ENCODE measurements at regions not wholly inside any gene's neighbourhood (a gene's known extent, or its start where the extent isn't known, plus 50 kb on each side); places are given as distances from the start of the nearest gene placed in this dataset.
"Not testable (repeated sequence)": the region's sequence is repeated elsewhere in the genome, so short reads cannot be mapped to it uniquely, and the experiment has no call there.

- intact Hi-C loops (cut with DNase I, micrococcal nuclease), result no loop called here
- no peaks in the 10 kb centered on the region for H3K9me3 ChIP-seq
- ATAC-seq, result no peak
Observed at GRCh38 chr22:25478528-25478927, 85.9 kb upstream of the GRK3 start.

GRCh38 chr22:25480868-25481267 is 83.6 kb upstream of the GRK3 start:
- ATAC-seq; H3K4me3 ChIP-seq; intact Hi-C loops (cut with DNase I, micrococcal nuclease); H3K4me1 ChIP-seq (ENCODE audit: low read depth); H3K36me3 ChIP-seq (ENCODE audit: low read depth); DNase-seq; H3K9me3 ChIP-seq: not testable (repeated sequence)

More at GRCh38 chr22:25478528-25478927, 85.9 kb upstream of the GRK3 start:
- no peaks in the 10 kb centered on the region for H3K4me1 ChIP-seq (ENCODE audit: low read depth)
- no peak for TF ChIP-seq CTCF (IDR thresholded peaks at IDR 0.05)
- no peak for DNase-seq
- H3K4me3 ChIP-seq, result no peak overlapping the region
- no peaks in the 10 kb centered on the region for H3K36me3 ChIP-seq (ENCODE audit: low read depth)

GRCh38 chr22:25482091-25482760 is 82.2 kb upstream of the GRK3 start:
- ATAC-seq, result no peak

GRCh38 chr22:25482868-25483639 is 81.4 kb upstream of the GRK3 start:
- TF ChIP-seq CTCF (IDR thresholded peaks at IDR 0.05), result no peak
- Histone ChIP-seq H3K4me3 (no peak overlapping the region), H3K36me3 (ENCODE audit: low read depth) (no peaks in the 10 kb centered on the region), H3K9me3 (no peaks in the 10 kb centered on the region), H3K4me1 (ENCODE audit: low read depth) (no peaks in the 10 kb centered on the region)
- intact Hi-C loops (cut with DNase I, micrococcal nuclease), result no loop called here
- no peak for DNase-seq
- no peak for ATAC-seq

More at GRCh38 chr22:25482091-25482760, 82.2 kb upstream of the GRK3 start:
- Histone ChIP-seq H3K9me3 (no peaks in the 10 kb centered on the region), H3K4me3 (no peak overlapping the region), H3K4me1 (ENCODE audit: low read depth) (no peaks in the 10 kb centered on the region), H3K36me3 (ENCODE audit: low read depth) (no peaks in the 10 kb centered on the region)
- intact Hi-C loops (cut with DNase I, micrococcal nuclease), result no loop called here
- DNase-seq, result no peak
- no peak for TF ChIP-seq CTCF (IDR thresholded peaks at IDR 0.05)

GRCh38 chr22:25483931-25484330 is 80.5 kb upstream of the GRK3 start:
- DNase-seq, result no peak
- no peak for TF ChIP-seq CTCF (IDR thresholded peaks at IDR 0.05)
- Histone ChIP-seq H3K4me1 (ENCODE audit: low read depth) (no peaks in the 10 kb centered on the region), H3K4me3 (no peak overlapping the region), H3K9me3 (no peaks in the 10 kb centered on the region), H3K36me3 (ENCODE audit: low read depth) (no peaks in the 10 kb centered on the region)
- intact Hi-C loops (cut with DNase I, micrococcal nuclease), result no loop called here
- ATAC-seq, result no peak

Data from mucosa of descending colon (tissue), 3 donors.